Neural cell (in vitro differentiated cells): ENCODE measurements at regions not wholly inside any gene's neighbourhood (a gene's known extent, or its start where the extent isn't known, plus 50 kb on each side); places are given as distances from the start of the nearest gene placed in this dataset.

Source experiments
- CTCF ChIP-seq: fragments of 450-650 bp; IDR thresholded peaks from 2 replicates; pipeline ENCODE4 v1.5.1; 2014; ENCODE audit warnings: antibody characterized with exemption, mild to moderate bottlenecking, moderate library complexity; ENCODE audit not compliant: poor library complexity, severe bottlenecking
- EZH2 ChIP-seq: fragments of 200-600, 300-800 bp; shearing (Covaris generic), sonication (generic); IDR thresholded peaks from 2 replicates; pipeline ENCODE4 v1.6.1; 2014; ENCODE audit warnings: antibody characterized with exemption, low read length, borderline replicate concordance, mild to moderate bottlenecking; ENCODE audit not compliant: insufficient read depth, poor library complexity, severe bottlenecking
- MXI1 ChIP-seq: fragments of 450-650 bp; conservative IDR thresholded peaks from 2 replicates; pipeline ENCODE4 v1.6.1; 2014; ENCODE audit warnings: antibody characterized with exemption, mild to moderate bottlenecking; ENCODE audit not compliant: poor library complexity, severe bottlenecking
- POLR2AphosphoS5 ChIP-seq: IDR thresholded peaks from 2 replicates; pipeline ENCODE4 v1.6.1; 2012
- RAD21 ChIP-seq: fragments of 450-650 bp; conservative IDR thresholded peaks from 2 replicates; pipeline ENCODE4 v1.6.1; 2014; ENCODE audit warnings: antibody characterized with exemption, mild to moderate bottlenecking, moderate library complexity

- TF ChIP-seq CTCF (no peak), POLR2AphosphoS5 (no peak), RAD21 (no peak), MXI1 (no peak), EZH2 (no peak)
Measured at GRCh38 chr20:21867811-21868210, 162.3 kb downstream of the PAX1 start.
